Mucosa of rectum (tissue), 2 donors: ENCODE measurements at regions not wholly inside any gene's neighbourhood (a gene's known extent, or its start where the extent isn't known, plus 50 kb on each side); places are given as distances from the start of the nearest gene placed in this dataset.

ENCODE experiments used
- H3K27ac ChIP-seq, 2 donors: one replicate each; pipeline ENCODE4 v1.7.0; 2013; ENCODE audit warnings: inconsistent platforms in 2 of 2, low read depth in 2 of 2, low read length in 2 of 2
- H3K27me3 ChIP-seq, 2 donors: one replicate each; pipeline ENCODE4 v1.7.0; 2013; ENCODE audit warnings: low read length in 2 of 2; ENCODE audit not compliant: control insufficient read depth in 2 of 2, insufficient read depth in 2 of 2
- H3K36me3 ChIP-seq, 2 donors: one replicate each; pipeline ENCODE4 v1.7.0; 2013; ENCODE audit warnings: low read length in 2 of 2; ENCODE audit not compliant: control insufficient read depth in 2 of 2, insufficient read depth in 2 of 2
- H3K4me1 ChIP-seq, 2 donors: one replicate each; pipeline ENCODE4 v1.7.0; 2013; ENCODE audit warnings: low read length in 2 of 2, mild to moderate bottlenecking in 1 of 2; ENCODE audit not compliant: control insufficient read depth in 2 of 2, insufficient read depth in 2 of 2
- H3K4me3 ChIP-seq, 2 donors: one replicate each; pipeline ENCODE4 v1.7.0; 2013; ENCODE audit warnings: low read length in 2 of 2
- H3K9ac ChIP-seq, 2 donors: one replicate each; pipeline ENCODE4 v1.7.0; 2013; ENCODE audit warnings: low read length in 2 of 2, low read depth in 1 of 2, mild to moderate bottlenecking in 1 of 2
- H3K9me3 ChIP-seq, 2 donors: one replicate each; pipeline ENCODE4 v1.7.0; 2013; ENCODE audit warnings: low read length in 2 of 2; ENCODE audit not compliant: control insufficient read depth in 2 of 2
- donor health status: healthy.
- donor health status: Normal muscosa, but diverticular disease.

- no peaks in the 10 kb centered on the region for H3K27me3 ChIP-seq
- peak overlapping the region; percentile 47 to 73 for H3K4me3 ChIP-seq
- H3K36me3 ChIP-seq = no peaks in the 10 kb centered on the region
- H3K9me3 ChIP-seq = peaks cover 2 to 3% of the 10 kb centered on the region in 2 donors
- H3K9ac ChIP-seq = peak overlapping the region in 1 of 2 donors; percentile 37
- no peak overlapping the region for H3K27ac ChIP-seq
- H3K4me1 ChIP-seq = no peaks in the 10 kb centered on the region
Measured at GRCh38 chr19:46546194-46546896, 50.7 kb upstream of the PNMA8B start.

GRCh38 chr19:46550684-46551083 is 50.4 kb upstream of the CALM3 start:
- H3K36me3 ChIP-seq = no peaks in the 10 kb centered on the region
- H3K4me1 ChIP-seq = no peaks in the 10 kb centered on the region
- no peak overlapping the region for H3K4me3 ChIP-seq
- peaks cover 2 to 3% of the 10 kb centered on the region in 2 donors for H3K9me3 ChIP-seq
- no peaks in the 10 kb centered on the region for H3K27me3 ChIP-seq
- no peak overlapping the region for H3K27ac ChIP-seq
- H3K9ac ChIP-seq = no peak overlapping the region

- Histone ChIP-seq H3K4me3 (no peak overlapping the region), H3K9me3 (peaks cover 2 to 3% of the 10 kb centered on the region in 2 donors), H3K36me3 (no peaks in the 10 kb centered on the region), H3K4me1 (no peaks in the 10 kb centered on the region), H3K27me3 (no peaks in the 10 kb centered on the region), H3K27ac (no peak overlapping the region), H3K9ac (no peak overlapping the region)
Measured at GRCh38 chr19:46551164-46551563, 50.0 kb upstream of the CALM3 start.
